DOHH2 (cell line): ENCODE measurements at regions not wholly inside any gene's neighbourhood (a gene's known extent, or its start where the extent isn't known, plus 50 kb on each side); places are given as distances from the start of the nearest gene placed in this dataset.

Source experiments
- H3F3A ChIP-seq: fragments of 200-600 bp; sonication (generic), shearing (Covaris generic); 2 replicates; pipeline ENCODE4 v1.6.0; 2016; ENCODE audit warnings: antibody characterized with exemption, mild to moderate bottlenecking; ENCODE audit not compliant: control insufficient read depth, insufficient read depth
- H3K27ac ChIP-seq: fragments of 200-600 bp; sonication (generic); 2 replicates; pipeline ENCODE4 v1.5.1; 2014; ENCODE audit warnings: low read depth, mild to moderate bottlenecking, low read length, moderate library complexity
- H3K27me3 ChIP-seq: fragments of 200-600 bp; sonication (generic); 2 replicates; pipeline ENCODE4 v1.6.1; 2014; ENCODE audit warnings: mild to moderate bottlenecking, low read length, mixed read lengths; ENCODE audit not compliant: control insufficient read depth
- H3K36me3 ChIP-seq: fragments of 200-600 bp; sonication (generic); 2 replicates; pipeline ENCODE4 v1.6.1; 2014; ENCODE audit warnings: mild to moderate bottlenecking, low read length, moderate library complexity, mixed read lengths; ENCODE audit not compliant: control insufficient read depth
- H3K4me1 ChIP-seq: fragments of 200-600 bp; sonication (generic); 2 replicates; pipeline ENCODE4 v1.6.1; 2014; ENCODE audit warnings: mild to moderate bottlenecking, low read length, mixed read lengths; ENCODE audit not compliant: control insufficient read depth
- H3K4me2 ChIP-seq: fragments of 200-600 bp; sonication (generic); 2 replicates; pipeline ENCODE4 v1.6.0; 2014; ENCODE audit warnings: mild to moderate bottlenecking, low read length, moderate library complexity
- H3K4me3 ChIP-seq: fragments of 200-600 bp; sonication (generic); 2 replicates; pipeline ENCODE4 v1.5.1; 2014; ENCODE audit warnings: mild to moderate bottlenecking, low read length, mixed read lengths
- H3K79me2 ChIP-seq: fragments of 200-600 bp; sonication (generic); 2 replicates; pipeline ENCODE4 v1.6.1; 2014; ENCODE audit warnings: mild to moderate bottlenecking, low read length, mixed read lengths; ENCODE audit not compliant: control insufficient read depth
- H3K9me2 ChIP-seq: fragments of 200-600 bp; sonication (generic); replicated peaks from 2 replicates; pipeline ENCODE4 v1.6.1; 2014; ENCODE audit warnings: mild to moderate bottlenecking, low read length, mixed read lengths; ENCODE audit not compliant: control insufficient read depth
- H3K9me3 ChIP-seq: fragments of 200-600 bp; sonication (generic); 2 replicates; pipeline ENCODE4 v1.6.1; 2014; ENCODE audit warnings: antibody characterized with exemption, low read length, mixed read lengths; ENCODE audit not compliant: control insufficient read depth, insufficient read depth
- H4K20me1 ChIP-seq: fragments of 200-600 bp; sonication (generic); 2 replicates; pipeline ENCODE4 v1.6.0; 2014; ENCODE audit warnings: low read depth, mild to moderate bottlenecking, antibody characterized with exemption, low read length, moderate library complexity; ENCODE audit not compliant: control insufficient read depth, insufficient read depth
- EZH2phosphoT487 ChIP-seq: fragments of 200-600 bp; sonication (generic); IDR thresholded peaks from 2 replicates; pipeline ENCODE4 v1.6.1; 2017; ENCODE audit warnings: borderline replicate concordance, mild to moderate bottlenecking, antibody characterized with exemption, low read length, moderate library complexity, mixed read lengths
- TF ChIP-seq, protein P1 (sequence below): fragments of 200-600 bp; sonication (generic); IDR thresholded peaks from one replicate; pipeline ENCODE4 v1.5.1; 2014; ENCODE audit warnings: antibody characterized with exemption, mild to moderate bottlenecking, low read depth, low read length; ENCODE audit not compliant: poor library complexity, severe bottlenecking

DNA sequence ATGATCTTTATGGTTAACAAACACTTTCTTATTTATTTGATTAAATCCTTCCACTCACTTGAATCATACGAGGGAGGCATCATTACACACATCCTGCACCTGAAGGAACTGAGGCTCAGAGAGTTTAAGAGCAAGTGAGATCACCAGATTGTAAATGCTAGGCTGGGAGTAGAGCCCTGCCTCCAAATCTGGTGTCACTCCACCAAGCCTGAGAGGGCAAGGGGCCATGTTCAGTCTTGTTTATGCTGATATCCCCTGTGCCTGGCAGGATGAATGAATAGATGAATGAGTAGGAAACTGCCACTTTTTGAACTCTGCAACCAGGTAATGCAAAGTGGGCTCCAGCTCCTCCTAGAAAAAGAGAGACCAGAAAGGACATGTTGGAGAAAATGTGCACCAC is 59.1 kb downstream of the RASSF10 start:
- no peaks in the 10 kb centered on the region for H3K36me3 ChIP-seq
- H3K27me3 ChIP-seq, result no peaks in the 10 kb centered on the region
- no peak overlapping the region for H3K4me2 ChIP-seq
- no peaks in the 10 kb centered on the region for H3K9me2 ChIP-seq
- no peaks in the 10 kb centered on the region for H3K4me1 ChIP-seq
- H3F3A ChIP-seq, result no peaks in the 10 kb centered on the region
- TF ChIP-seq, protein P1, sequence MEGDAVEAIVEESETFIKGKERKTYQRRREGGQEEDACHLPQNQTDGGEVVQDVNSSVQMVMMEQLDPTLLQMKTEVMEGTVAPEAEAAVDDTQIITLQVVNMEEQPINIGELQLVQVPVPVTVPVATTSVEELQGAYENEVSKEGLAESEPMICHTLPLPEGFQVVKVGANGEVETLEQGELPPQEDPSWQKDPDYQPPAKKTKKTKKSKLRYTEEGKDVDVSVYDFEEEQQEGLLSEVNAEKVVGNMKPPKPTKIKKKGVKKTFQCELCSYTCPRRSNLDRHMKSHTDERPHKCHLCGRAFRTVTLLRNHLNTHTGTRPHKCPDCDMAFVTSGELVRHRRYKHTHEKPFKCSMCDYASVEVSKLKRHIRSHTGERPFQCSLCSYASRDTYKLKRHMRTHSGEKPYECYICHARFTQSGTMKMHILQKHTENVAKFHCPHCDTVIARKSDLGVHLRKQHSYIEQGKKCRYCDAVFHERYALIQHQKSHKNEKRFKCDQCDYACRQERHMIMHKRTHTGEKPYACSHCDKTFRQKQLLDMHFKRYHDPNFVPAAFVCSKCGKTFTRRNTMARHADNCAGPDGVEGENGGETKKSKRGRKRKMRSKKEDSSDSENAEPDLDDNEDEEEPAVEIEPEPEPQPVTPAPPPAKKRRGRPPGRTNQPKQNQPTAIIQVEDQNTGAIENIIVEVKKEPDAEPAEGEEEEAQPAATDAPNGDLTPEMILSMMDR, result no peak
- no peak for TF ChIP-seq EZH2phosphoT487
- no peak overlapping the region for H3K27ac ChIP-seq
- H4K20me1 ChIP-seq, result no peaks in the 10 kb centered on the region
- no peaks in the 10 kb centered on the region for H3K79me2 ChIP-seq
- H3K9me3 ChIP-seq, result no peaks in the 10 kb centered on the region
- no peak overlapping the region for H3K4me3 ChIP-seq

DNA sequence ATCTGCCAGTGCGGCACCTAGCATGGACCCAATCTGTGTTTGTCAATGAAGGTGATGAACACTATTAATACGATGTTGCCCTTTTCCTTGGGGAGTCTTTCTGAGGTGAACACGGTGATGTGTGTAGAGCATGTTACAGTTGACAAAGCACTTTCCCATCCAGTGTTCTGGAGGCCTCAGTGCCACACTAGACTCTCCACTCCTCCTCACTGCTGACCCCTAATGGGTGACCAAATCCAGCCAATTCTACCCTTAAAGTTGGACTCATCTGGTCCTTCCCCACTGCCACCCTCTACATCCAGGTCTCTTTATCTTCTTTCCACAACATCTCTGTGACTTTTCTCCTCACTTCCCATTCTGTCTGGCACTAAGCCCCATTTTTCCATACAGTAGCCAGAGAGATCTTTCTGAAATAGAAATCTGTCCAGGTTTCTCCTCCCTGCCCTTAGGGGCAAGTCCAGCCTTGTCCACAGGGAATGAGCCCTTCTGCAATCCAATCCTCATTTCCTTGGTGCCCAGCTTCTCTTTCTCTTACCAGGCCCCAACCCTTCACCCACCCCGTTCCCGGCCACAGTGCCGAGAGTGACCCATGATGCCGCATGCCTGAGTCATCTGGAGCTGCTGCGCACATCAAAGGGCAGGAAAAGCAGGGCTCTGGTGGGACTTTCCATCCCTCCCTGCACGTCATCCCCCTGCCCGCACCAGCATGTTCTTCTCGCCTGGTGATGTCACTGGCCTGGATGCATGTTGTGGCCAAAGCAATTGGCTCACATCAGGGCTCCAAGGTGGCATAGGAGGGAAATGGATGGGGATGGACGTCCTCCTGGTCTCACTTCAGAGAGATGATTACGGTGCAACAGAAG is 64.2 kb downstream of the RASSF10 start:
- H3K36me3 ChIP-seq, result no peaks in the 10 kb centered on the region
- no peaks in the 10 kb centered on the region for H3K9me3 ChIP-seq
- H3K4me2 ChIP-seq, result no peak overlapping the region
- no peaks in the 10 kb centered on the region for H4K20me1 ChIP-seq
- no peaks in the 10 kb centered on the region for H3K27me3 ChIP-seq
- no peaks in the 10 kb centered on the region for H3K79me2 ChIP-seq
- H3K27ac ChIP-seq, result no peak overlapping the region
- no peaks in the 10 kb centered on the region for H3K4me1 ChIP-seq
- TF ChIP-seq, protein P1, result no peak
- H3K4me3 ChIP-seq, result no peak overlapping the region
- no peaks in the 10 kb centered on the region for H3K9me2 ChIP-seq
- no peaks in the 10 kb centered on the region for H3F3A ChIP-seq

DNA sequence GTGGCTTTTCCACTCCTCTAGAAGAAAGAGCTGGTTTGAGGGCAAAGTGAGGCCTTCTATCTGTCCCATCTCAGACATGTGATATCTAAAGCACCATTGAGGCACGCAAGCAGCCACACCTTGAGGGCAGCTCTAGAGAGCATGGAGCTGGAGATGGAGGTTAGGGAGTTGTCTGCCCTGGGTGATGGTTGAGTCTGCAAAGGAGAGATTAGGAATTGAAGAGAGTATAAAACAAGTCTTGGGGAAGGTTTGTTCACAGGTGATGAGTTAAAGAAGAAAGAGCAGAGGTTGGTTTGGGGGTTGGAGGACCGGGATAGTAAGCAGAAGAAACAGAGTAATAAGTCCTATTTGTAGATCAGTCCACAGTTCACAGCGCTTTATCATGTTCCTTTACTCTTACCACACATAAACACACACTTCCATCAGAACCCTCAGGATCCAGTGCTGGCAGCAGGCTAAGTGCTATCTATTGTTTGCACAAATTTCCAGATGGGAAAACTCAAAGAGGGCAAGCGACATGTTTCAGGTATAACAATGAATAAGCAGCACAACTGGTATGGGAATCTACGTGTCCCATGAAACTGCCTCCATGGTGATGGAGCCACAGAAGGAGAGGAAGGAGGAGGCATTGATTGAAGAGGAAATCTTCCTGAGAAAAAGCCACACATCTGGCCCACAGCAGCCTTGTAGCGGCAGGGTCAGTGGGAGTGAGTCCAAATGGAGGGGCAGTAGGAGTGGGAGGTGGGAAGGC is 65.8 kb downstream of the RASSF10 start:
- no peaks in the 10 kb centered on the region for H3K9me3 ChIP-seq
- H4K20me1 ChIP-seq, result no peaks in the 10 kb centered on the region
- H3K9me2 ChIP-seq, result no peaks in the 10 kb centered on the region
- TF ChIP-seq, protein P1, result no peak
- TF ChIP-seq EZH2phosphoT487, result no peak
- H3K27ac ChIP-seq, result no peak overlapping the region
- H3K4me3 ChIP-seq, result no peak overlapping the region
- H3K79me2 ChIP-seq, result no peaks in the 10 kb centered on the region
- no peak overlapping the region for H3K4me2 ChIP-seq
- no peaks in the 10 kb centered on the region for H3K4me1 ChIP-seq
- H3F3A ChIP-seq, result no peaks in the 10 kb centered on the region
- H3K36me3 ChIP-seq, result no peaks in the 10 kb centered on the region
- H3K27me3 ChIP-seq, result no peaks in the 10 kb centered on the region
